H1 (cell line): ENCODE measurements at regions not wholly inside any gene's neighbourhood (a gene's known extent, or its start where the extent isn't known, plus 50 kb on each side); places are given as distances from the start of the nearest gene placed in this dataset.

ENCODE experiments used
- CTCF ChIA-PET: fragments of 300-600 bp; sonication (Branson Sonifier 250); formaldehyde crosslinking; loops from one replicate; lab custom pipeline; 2021; ENCODE audit not compliant: partially characterized antibody; lab: Charles Lee
- POLR2A ChIA-PET: fragments of 300-600 bp; sonication (Branson Sonifier 250); formaldehyde crosslinking; loops from one replicate; lab custom pipeline; 2021; ENCODE audit warnings: inconsistent platforms; ENCODE audit not compliant: partially characterized antibody; lab: Charles Lee
- DNase-seq, 2 experiments: peaks; one replicate each; pipeline versions ENCODE4 v3.0.0 to v3.0.0-alpha.2; 2010 to 2022; ENCODE audit warnings: low spot score in 2 of 2, low read depth in 1 of 2, mixed read lengths in 1 of 2
- FAIRE-seq: peaks from 2 replicates; lab custom pipeline; 2011; peaks lifted over from hg19 to GRCh38; lab: Jason Lieb, UNC
- H2AFZ ChIP-seq: 2 replicates; pipeline ENCODE4 v1.8.1; 2012; ENCODE audit warnings: low read length, inconsistent platforms
- H2AK5ac ChIP-seq: 2 replicates; pipeline ENCODE4 v1.6.1; 2013; ENCODE audit warnings: low read depth, low read length
- H2BK120ac ChIP-seq: replicated peaks from 2 replicates; pipeline ENCODE3; 2013; ENCODE audit warnings: low read depth, low read length, inconsistent platforms
- H2BK12ac ChIP-seq: 2 replicates; pipeline ENCODE4 v1.6.1; 2013; ENCODE audit warnings: low read depth, low read length
- H2BK15ac ChIP-seq: 2 replicates; pipeline ENCODE4 v1.6.1; 2013; ENCODE audit warnings: low read length
- H2BK20ac ChIP-seq: 2 replicates; pipeline ENCODE4 v1.6.1; 2013; ENCODE audit warnings: low read length
- H2BK5ac ChIP-seq: 2 replicates; pipeline ENCODE4 v1.6.1; 2013; ENCODE audit warnings: low read depth, low read length
- H3K14ac ChIP-seq: 2 replicates; pipeline ENCODE4 v1.6.1; 2013; ENCODE audit warnings: inconsistent platforms; ENCODE audit not compliant: insufficient read length
- H3K18ac ChIP-seq: 2 replicates; pipeline ENCODE4 v1.6.1; 2013; ENCODE audit warnings: low read length; ENCODE audit errors: extremely low read depth
- H3K23ac ChIP-seq: 2 replicates; pipeline ENCODE4 v1.6.1; 2013; ENCODE audit warnings: inconsistent platforms; ENCODE audit not compliant: insufficient read length
- H3K23me2 ChIP-seq: 2 replicates; pipeline ENCODE4 v1.6.1; 2013; ENCODE audit warnings: low read depth, low read length
- H3K27ac ChIP-seq: 2 replicates; pipeline ENCODE4 v1.6.1; 2011; ENCODE audit warnings: low read depth, low read length, inconsistent platforms
- H3K27me3 ChIP-seq, 4 experiments: replicated peaks in 1 of 4; 1 replicate in 1 of 4; 2 replicates in 3 of 4; pipeline versions ENCODE4 v1.6.1 to v1.8.1; 2011 to 2013; ENCODE audit warnings: low read length in 3 of 4, mild to moderate bottlenecking in 3 of 4, inconsistent platforms in 2 of 4, mixed read lengths in 2 of 4, moderate library complexity in 1 of 4; ENCODE audit not compliant: control insufficient read depth in 3 of 4, insufficient read depth in 3 of 4; ENCODE audit errors: extremely low read depth in 1 of 4
- H3K36me3 ChIP-seq, 4 experiments: 2 replicates each; pipeline versions ENCODE4 v1.6.1 to v1.8.1; 2011 to 2013; ENCODE audit warnings: mild to moderate bottlenecking in 4 of 4, low read length in 3 of 4, moderate library complexity in 2 of 4, control low read depth in 1 of 4, inconsistent platforms in 1 of 4; ENCODE audit not compliant: insufficient read depth in 4 of 4, control insufficient read depth in 2 of 4
- H3K4ac ChIP-seq: replicated peaks from 2 replicates; pipeline ENCODE3; 2013; ENCODE audit warnings: low read length, low read depth, mixed read lengths, inconsistent platforms; ENCODE audit not compliant: insufficient read length
- H3K4me1 ChIP-seq, 4 experiments: replicated peaks in 1 of 4; 1 replicate in 1 of 4; 2 replicates in 3 of 4; pipeline versions ENCODE4 v1.6.1 to v1.8.1; 2011 to 2013; ENCODE audit warnings: low read length in 3 of 4, inconsistent platforms in 2 of 4, mixed read lengths in 1 of 4; ENCODE audit not compliant: insufficient read depth in 4 of 4, control insufficient read depth in 3 of 4
- H3K4me2 ChIP-seq, 2 experiments: 2 replicates each; pipeline versions ENCODE4 v1.6.1 to v1.8.1; 2011 to 2013; ENCODE audit warnings: low read depth in 2 of 2, low read length in 2 of 2, control low read depth in 1 of 2, inconsistent platforms in 1 of 2, mild to moderate bottlenecking in 1 of 2; ENCODE audit not compliant: insufficient read depth in 1 of 2
- H3K4me3 ChIP-seq, 4 experiments: fragments of 200-600, 300-600 bp in 1 of 4; sonication (generic), shearing (Covaris generic), sonication (Bioruptor Twin) in 1 of 4; 2 replicates each; pipeline versions ENCODE4 v1.5.1 to v1.8.1; 2011 to 2016; ENCODE audit warnings: low read length in 4 of 4, low read depth in 3 of 4, control low read depth in 2 of 4, inconsistent platforms in 2 of 4, mild to moderate bottlenecking in 2 of 4, mixed read lengths in 1 of 4, moderate library complexity in 1 of 4; ENCODE audit not compliant: insufficient read depth in 2 of 4; ENCODE audit errors: extremely low read depth in 1 of 4
- H3K56ac ChIP-seq: replicated peaks from 2 replicates; pipeline ENCODE3; 2013; ENCODE audit warnings: low read depth, mild to moderate bottlenecking, mixed read lengths, low read length, inconsistent platforms; ENCODE audit not compliant: insufficient read length
- H3K79me1 ChIP-seq: 2 replicates; pipeline ENCODE4 v1.6.1; 2013; ENCODE audit warnings: low read depth, low read length, control low read depth
- H3K79me2 ChIP-seq, 2 experiments: 2 replicates each; pipeline versions ENCODE4 v1.6.1 to v1.8.1; 2012 to 2013; ENCODE audit warnings: low read length in 2 of 2, mild to moderate bottlenecking in 2 of 2, inconsistent platforms in 1 of 2; ENCODE audit not compliant: insufficient read depth in 2 of 2, control insufficient read depth in 1 of 2
- H3K9ac ChIP-seq, 4 experiments: replicated peaks in 1 of 4; 1 replicate in 1 of 4; 2 replicates in 3 of 4; pipeline versions ENCODE4 v1.6.1 to v1.8.1; 2011 to 2013; ENCODE audit warnings: low read depth in 3 of 4, low read length in 3 of 4, control low read depth in 2 of 4, mild to moderate bottlenecking in 2 of 4, moderate library complexity in 2 of 4, inconsistent platforms in 1 of 4; ENCODE audit errors: extremely low read depth in 1 of 4
- H3K9me3 ChIP-seq, 2 experiments: 2 replicates each; pipeline versions ENCODE4 v1.6.1 to v1.8.1; 2012 to 2013; ENCODE audit warnings: mild to moderate bottlenecking in 2 of 2, moderate library complexity in 2 of 2, control low read depth in 1 of 2, inconsistent platforms in 1 of 2, low read depth in 1 of 2, low read length in 1 of 2, mixed read lengths in 1 of 2; ENCODE audit not compliant: insufficient read depth in 2 of 2
- H4K20me1 ChIP-seq, 2 experiments: replicated peaks in 1 of 2; 2 replicates each; pipeline versions ENCODE3 to v1.8.1; 2011 to 2013; ENCODE audit warnings: inconsistent platforms in 2 of 2, low read length in 2 of 2, mild to moderate bottlenecking in 1 of 2; ENCODE audit not compliant: insufficient read depth in 2 of 2, control insufficient read depth in 1 of 2
- H4K5ac ChIP-seq: 2 replicates; pipeline ENCODE4 v1.6.1; 2013; ENCODE audit warnings: low read length, low read depth, mixed read lengths, inconsistent platforms; ENCODE audit not compliant: insufficient read length
- H4K8ac ChIP-seq: 2 replicates; pipeline ENCODE4 v1.8.0; 2013; ENCODE audit warnings: mild to moderate bottlenecking, moderate library complexity, low read length, inconsistent platforms; ENCODE audit not compliant: insufficient read depth; ENCODE audit errors: extremely low read depth
- H4K91ac ChIP-seq: replicated peaks from 2 replicates; pipeline ENCODE3; 2013; ENCODE audit warnings: low read length, mixed read lengths, inconsistent platforms; ENCODE audit not compliant: insufficient read length
- SIX5 ChIP-seq: IDR thresholded peaks from 2 replicates; pipeline ENCODE4 v1.6.1; 2011; ENCODE audit warnings: mild to moderate bottlenecking, low read depth, low read length
- WGBS, 2 experiments: shearing (Covaris generic) in 1 of 2; methylation state at CpG; one replicate each; pipeline versions ENCODE4 v1.1.6 to v1.1.7; 2013 to 2015; ENCODE audit warnings: low lambda C conversion rate in 2 of 2, mixed read lengths in 2 of 2, inconsistent platforms in 1 of 2, low coverage in 1 of 2, missing lambda C conversion rate in 1 of 2; ENCODE audit not compliant: insufficient replicate concordance in 2 of 2, insufficient coverage in 1 of 2, insufficient read length in 1 of 2; ENCODE audit errors: extremely low coverage in 1 of 2, missing lambda C conversion rate in 1 of 2; 5-methylcytosine and 5-hydroxymethylcytosine counted together

DNA sequence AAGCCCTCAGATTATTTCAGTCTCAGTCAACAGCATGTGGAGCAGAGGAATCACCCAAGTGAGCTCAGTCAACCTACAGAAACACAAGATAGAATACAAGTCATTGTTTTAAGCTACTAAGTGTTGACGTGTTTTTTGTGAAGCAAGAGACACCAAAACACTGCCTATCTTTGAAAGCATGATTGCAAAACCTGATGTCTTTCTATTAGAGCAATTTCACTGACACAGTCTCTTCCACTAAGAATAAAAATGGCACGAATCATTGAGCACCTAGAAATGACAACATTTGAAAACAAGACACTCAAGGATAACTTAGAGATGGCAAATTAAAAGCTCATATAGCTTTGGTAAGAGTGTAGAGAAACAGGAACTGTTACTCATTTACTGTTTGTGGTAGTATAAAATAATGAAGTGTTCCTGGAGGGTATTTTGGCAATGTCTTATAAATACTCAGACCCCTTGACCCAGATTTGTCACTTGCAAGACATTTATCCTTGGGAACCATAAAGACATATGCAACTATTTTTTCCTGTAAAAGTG is 407.1 kb upstream of the XYLT1 start:
- Histone ChIP-seq H3K4me3 (no peak overlapping the region), H4K5ac (no peak overlapping the region), H3K9me3 (peaks cover 0 to 4% of the 10 kb centered on the region in 2 experiments; a peak in 2 of 4 replicates), H2AFZ (no peak overlapping the region), H3K9ac (no peak overlapping the region), H3K27ac (no peak overlapping the region), H3K27me3 (no peaks in the 10 kb centered on the region), H2BK12ac (no peak overlapping the region), H2BK5ac (no peak overlapping the region), H3K23ac (no peak overlapping the region), H3K18ac (no peak overlapping the region), H3K56ac (no peak overlapping the region), H3K4me1 (no peaks in the 10 kb centered on the region), H4K20me1 (no peaks in the 10 kb centered on the region), H2AK5ac (no peak overlapping the region), H4K91ac (no peak overlapping the region), H4K8ac (no peak overlapping the region), H3K4ac (no peak overlapping the region), H2BK20ac (no peak overlapping the region), H3K23me2 (peaks cover 1% of the 10 kb centered on the region; the same call in 1 of the 2 replicates), H2BK15ac (no peak overlapping the region), H3K4me2 (no peak overlapping the region), H3K79me1 (no peaks in the 10 kb centered on the region), H3K36me3 (no peaks in the 10 kb centered on the region), H3K79me2 (no peaks in the 10 kb centered on the region), H3K14ac (no peak overlapping the region), H2BK120ac (no peak overlapping the region)
- ChIA-PET CTCF (interaction anchor here (0.7 kb wide), 1 partner anchor 53 kb away, joined by 3 read pairs; no protein-coding TSS in a partner anchor), POLR2A (interaction anchor here (0.8 kb wide), 1 partner anchor 299 kb away, joined by 3 read pairs; no protein-coding TSS in a partner anchor)
- DNase-seq, result no peak
- WGBS, 2 experiments, result 87% methylated on average over 2 of the region's 2 CpGs; no CpG with 5 or more reads in 1 of the 2 experiments
- no peak for FAIRE-seq
- no peak for TF ChIP-seq SIX5
